Erythroblast (primary cell): ENCODE measurements at regions not wholly inside any gene's neighbourhood (a gene's known extent, or its start where the extent isn't known, plus 50 kb on each side); places are given as distances from the start of the nearest gene placed in this dataset.

Source experiments
- GATA1 ChIP-seq: IDR thresholded peaks from 2 replicates; pipeline ENCODE4 v1.6.1; 2011; ENCODE audit warnings: low read depth, mild to moderate bottlenecking, control low read depth, low read length, moderate library complexity
- POLR2A ChIP-seq: IDR thresholded peaks from 2 replicates; pipeline ENCODE4 v1.6.1; 2011; ENCODE audit warnings: mild to moderate bottlenecking, low read length

- TF ChIP-seq POLR2A (no peak), GATA1 (no peak)
Observed at GRCh38 chr9:96160168-96160567, 141.8 kb downstream of the HSD17B3 start.
